ENCODE measurements at regions not wholly inside any gene's neighbourhood (a gene's known extent, or its start where the extent isn't known, plus 50 kb on each side); places are given as distances from the start of the nearest gene placed in this dataset.
"Not testable (repeated sequence)": the region's sequence is repeated elsewhere in the genome, so short reads cannot be mapped to it uniquely, and the experiment has no call there.

DNA sequence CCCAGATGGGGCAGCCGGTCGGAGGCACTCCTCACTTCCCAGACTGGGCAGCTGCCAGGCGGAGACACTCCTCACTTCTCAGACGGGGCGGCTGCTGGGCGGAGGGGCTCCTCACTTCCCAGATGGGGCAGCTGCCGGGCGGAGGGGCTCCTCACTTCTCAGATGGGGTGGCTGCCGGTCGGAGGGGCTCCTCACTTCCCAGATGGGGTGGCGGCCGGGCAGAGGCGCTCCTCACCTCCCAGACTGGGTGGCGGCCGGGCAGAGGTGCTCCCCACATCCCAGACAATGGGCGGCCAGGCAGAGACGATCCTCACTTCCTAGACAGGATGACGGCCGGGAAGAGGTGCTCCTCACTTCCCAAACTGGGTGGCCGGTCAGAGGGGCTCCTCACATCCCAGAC, 55.2 kb upstream of the DHRS4 start:
- not testable (repeated sequence) for DNase-seq (ENCODE audit: low spot score)

GRCh38 chr14:23899788-23900187, 53.8 kb upstream of the DHRS4 start:
- no peak for DNase-seq (ENCODE audit: low spot score)

DNA sequence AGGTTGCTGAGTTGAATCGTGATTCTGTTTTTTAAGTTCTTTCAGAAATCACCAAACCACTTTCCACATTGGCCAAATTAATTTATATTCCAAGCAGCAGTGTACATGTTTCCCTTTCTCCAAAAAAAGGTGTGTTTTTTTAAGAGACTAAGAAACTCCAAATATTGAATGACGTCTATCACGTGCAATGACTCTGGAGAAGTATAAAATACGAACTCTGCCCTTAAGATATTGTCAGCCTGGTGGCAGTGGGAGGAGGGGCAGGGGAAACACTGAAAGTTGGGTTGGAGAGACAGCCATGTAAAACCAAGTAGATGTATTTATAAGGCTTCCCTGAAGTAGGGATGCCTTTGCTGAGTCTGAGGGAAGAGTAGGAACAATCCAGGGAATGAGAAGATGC, 50.1 kb upstream of the DHRS4 start:
- DNase-seq (ENCODE audit: low spot score): no peak

Measured in globus pallidus (tissue), 1 donor.